GM19328 (cell line): ENCODE measurements at regions not wholly inside any gene's neighbourhood (a gene's known extent, or its start where the extent isn't known, plus 50 kb on each side); places are given as distances from the start of the nearest gene placed in this dataset.

Source experiments
- ATAC-seq: cut with Tn5 transposase; IDR thresholded peaks from one replicate; pipeline ENCODE4 v1.9.1; 2021; ENCODE audit warnings: mild to moderate bottlenecking, moderate library complexity; ENCODE audit not compliant: unreplicated experiment

GRCh38 chr6:143595251-143596036, 82.3 kb upstream of the PHACTR2 start:
- ATAC-seq = no peak

GRCh38 chr6:143594647-143595046, 83.1 kb upstream of the PHACTR2 start:
- ATAC-seq = no peak

GRCh38 chr6:143592335-143592734, 80.8 kb upstream of the FUCA2 start:
- no peak for ATAC-seq

- no peak for ATAC-seq
These were observed 79.9 kb upstream of the FUCA2 start for GRCh38 chr6:143591441-143591840.

GRCh38 chr6:143589162-143589561, 77.6 kb upstream of the FUCA2 start:
- ATAC-seq = no peak

GRCh38 chr6:143586557-143586956, 75.0 kb upstream of the FUCA2 start:
- ATAC-seq = no peak

- ATAC-seq = no peak
These were observed 74.2 kb upstream of the FUCA2 start for GRCh38 chr6:143585716-143586115.

GRCh38 chr6:143585241-143585640, 73.7 kb upstream of the FUCA2 start:
- ATAC-seq = no peak

- no peak for ATAC-seq
These were observed 72.2 kb upstream of the FUCA2 start for GRCh38 chr6:143583542-143584327.

- ATAC-seq = no peak
These were observed 70.4 kb upstream of the FUCA2 start for GRCh38 chr6:143581835-143582480.

- ATAC-seq = no peak
These were observed 68.2 kb upstream of the FUCA2 start for GRCh38 chr6:143579703-143580102.

- ATAC-seq = no peak
These were observed 66.5 kb upstream of the FUCA2 start for GRCh38 chr6:143578054-143578453.

- no peak for ATAC-seq
These were observed 64.4 kb upstream of the FUCA2 start for GRCh38 chr6:143575901-143576426.

- ATAC-seq = peak; percentile 86
These were observed 63.9 kb upstream of the FUCA2 start for GRCh38 chr6:143575440-143575839.

- ATAC-seq = no peak
These were observed 58.8 kb upstream of the FUCA2 start for GRCh38 chr6:143570147-143570853.

- no peak for ATAC-seq
These were observed 57.5 kb upstream of the FUCA2 start for GRCh38 chr6:143569040-143569439.

GRCh38 chr6:143564484-143565017, 53.0 kb upstream of the FUCA2 start:
- no peak for ATAC-seq

- no peak for ATAC-seq
These were observed 50.6 kb upstream of the FUCA2 start for GRCh38 chr6:143562143-143562542.
